SU-DHL-6 (cell line): ENCODE measurements at regions not wholly inside any gene's neighbourhood (a gene's known extent, or its start where the extent isn't known, plus 50 kb on each side); places are given as distances from the start of the nearest gene placed in this dataset.

Experiments used
- H2AFZ ChIP-seq: fragments of 200-600 bp; sonication (generic); 2 replicates; pipeline ENCODE4 v1.6.1; 2014; ENCODE audit warnings: low read depth, mild to moderate bottlenecking, moderate library complexity, mixed read lengths, antibody characterized with exemption, low read length; ENCODE audit not compliant: severe bottlenecking
- H3F3A ChIP-seq: fragments of 200-600 bp; shearing (Covaris generic); 2 replicates; pipeline ENCODE4 v1.6.0; 2016; ENCODE audit warnings: antibody characterized with exemption, mild to moderate bottlenecking; ENCODE audit not compliant: insufficient read depth
- H3K27ac ChIP-seq: fragments of 200-600 bp; sonication (generic); 2 replicates; pipeline ENCODE4 v1.5.1; 2016; ENCODE audit warnings: low read depth, mild to moderate bottlenecking, low read length, moderate library complexity, mixed read lengths
- H3K27me3 ChIP-seq: fragments of 200-600 bp; sonication (generic), shearing (Covaris generic); 2 replicates; pipeline ENCODE4 v1.6.0; 2014; ENCODE audit warnings: mild to moderate bottlenecking, low read length
- H3K36me3 ChIP-seq: fragments of 200-600 bp; sonication (generic); 2 replicates; pipeline ENCODE4 v1.6.1; 2014; ENCODE audit warnings: mild to moderate bottlenecking, low read length, mixed read lengths
- H3K4me2 ChIP-seq: fragments of 300-600, 200-600 bp; shearing (Covaris generic), sonication (generic); 2 replicates; pipeline ENCODE4 v1.6.0; 2014; ENCODE audit warnings: low read length, low read depth, mild to moderate bottlenecking; ENCODE audit not compliant: poor library complexity, severe bottlenecking
- H3K4me3 ChIP-seq: fragments of 200-600 bp; sonication (generic); 2 replicates; pipeline ENCODE4 v1.5.1; 2014; ENCODE audit warnings: antibody characterized with exemption, low read length, mild to moderate bottlenecking, mixed read lengths; ENCODE audit not compliant: insufficient read depth, poor library complexity, severe bottlenecking
- H3K79me2 ChIP-seq: fragments of 200-600 bp; sonication (generic); 2 replicates; pipeline ENCODE4 v1.6.1; 2014; ENCODE audit warnings: mild to moderate bottlenecking, low read length, moderate library complexity; ENCODE audit not compliant: insufficient read depth
- H3K9ac ChIP-seq: fragments of 200-600 bp; sonication (generic); 2 replicates; pipeline ENCODE4 v1.7.0; 2014; ENCODE audit warnings: mild to moderate bottlenecking, low read length
- H3K9me2 ChIP-seq: fragments of 200-600 bp; sonication (generic); replicated peaks from 2 replicates; pipeline ENCODE4 v1.6.1; 2014; ENCODE audit warnings: low read length; ENCODE audit not compliant: insufficient read depth
- H3K9me3 ChIP-seq: fragments of 200-600 bp; sonication (generic); 2 replicates; pipeline ENCODE4 v1.6.1; 2014; ENCODE audit warnings: low read length, mixed read lengths; ENCODE audit not compliant: insufficient read depth
- H4K20me1 ChIP-seq: fragments of 200-600 bp; sonication (generic); 2 replicates; pipeline ENCODE4 v1.6.1; 2014; ENCODE audit warnings: low read depth, mild to moderate bottlenecking, antibody characterized with exemption, low read length, moderate library complexity, mixed read lengths
- CTCF ChIP-seq: fragments of 200-600 bp; sonication (generic); IDR thresholded peaks from one replicate; pipeline ENCODE4 v1.5.1; 2017; ENCODE audit warnings: antibody characterized with exemption, mild to moderate bottlenecking, low read length, moderate library complexity; ENCODE audit not compliant: insufficient read depth, poor library complexity, severe bottlenecking
- EZH2phosphoT487 ChIP-seq: fragments of 200-600 bp; sonication (generic), shearing (Covaris generic); conservative IDR thresholded peaks from 2 replicates; pipeline ENCODE4 v1.6.1; 2018; ENCODE audit warnings: mild to moderate bottlenecking, antibody characterized with exemption, low read length, moderate library complexity, mixed read lengths

GRCh38 chr4:180372691-180373090 is 1870.5 kb upstream of the TENM3 start:
- H4K20me1 ChIP-seq, result no peaks in the 10 kb centered on the region
- H3K27ac ChIP-seq, result no peak overlapping the region

GRCh38 chr4:180377741-180378140 is 1865.5 kb upstream of the TENM3 start:
- Histone ChIP-seq H3K27me3 (no peaks in the 10 kb centered on the region), H2AFZ (no peak overlapping the region), H4K20me1 (no peaks in the 10 kb centered on the region), H3K4me2 (no peak overlapping the region), H3K27ac (no peak overlapping the region), H3K9me2 (no peaks in the 10 kb centered on the region), H3K9ac (no peak overlapping the region), H3F3A (no peaks in the 10 kb centered on the region), H3K79me2 (no peaks in the 10 kb centered on the region), H3K9me3 (no peaks in the 10 kb centered on the region), H3K36me3 (no peaks in the 10 kb centered on the region), H3K4me3 (no peak overlapping the region)
- no peak for TF ChIP-seq EZH2phosphoT487
- no peak for TF ChIP-seq CTCF

More at GRCh38 chr4:180372691-180373090, 1870.5 kb upstream of the TENM3 start:
- no peaks in the 10 kb centered on the region for H3K79me2 ChIP-seq
- no peaks in the 10 kb centered on the region for H3K36me3 ChIP-seq
- no peak overlapping the region for H3K4me2 ChIP-seq
- no peaks in the 10 kb centered on the region for H3K27me3 ChIP-seq
- no peaks in the 10 kb centered on the region for H3K9me2 ChIP-seq
- no peak for TF ChIP-seq CTCF
- no peak for TF ChIP-seq EZH2phosphoT487
- no peaks in the 10 kb centered on the region for H3F3A ChIP-seq
- H3K9me3 ChIP-seq, result no peaks in the 10 kb centered on the region
- no peak overlapping the region for H2AFZ ChIP-seq
- H3K4me3 ChIP-seq, result no peak overlapping the region
- no peak overlapping the region for H3K9ac ChIP-seq

GRCh38 chr4:180380733-180381132 is 1862.5 kb upstream of the TENM3 start:
- Histone ChIP-seq H3K9me3 (no peaks in the 10 kb centered on the region), H4K20me1 (no peaks in the 10 kb centered on the region), H3K4me3 (no peak overlapping the region), H2AFZ (no peak overlapping the region), H3K27me3 (no peaks in the 10 kb centered on the region), H3K9ac (no peak overlapping the region), H3K36me3 (no peaks in the 10 kb centered on the region), H3F3A (no peaks in the 10 kb centered on the region), H3K4me2 (no peak overlapping the region), H3K79me2 (no peaks in the 10 kb centered on the region), H3K9me2 (no peaks in the 10 kb centered on the region), H3K27ac (no peak overlapping the region)
- TF ChIP-seq CTCF, result no peak
- no peak for TF ChIP-seq EZH2phosphoT487

- H3K27me3 ChIP-seq, result no peaks in the 10 kb centered on the region
- TF ChIP-seq EZH2phosphoT487 (no peak), CTCF (no peak)
- H4K20me1 ChIP-seq, result no peaks in the 10 kb centered on the region
- no peaks in the 10 kb centered on the region for H3K9me2 ChIP-seq
- no peak overlapping the region for H3K9ac ChIP-seq
- H3K27ac ChIP-seq, result no peak overlapping the region
- no peak overlapping the region for H3K4me2 ChIP-seq
- H3K79me2 ChIP-seq, result no peaks in the 10 kb centered on the region
- H3F3A ChIP-seq, result no peaks in the 10 kb centered on the region
- H3K36me3 ChIP-seq, result no peaks in the 10 kb centered on the region
- no peaks in the 10 kb centered on the region for H3K9me3 ChIP-seq
- no peak overlapping the region for H3K4me3 ChIP-seq
- no peak overlapping the region for H2AFZ ChIP-seq
Observed at GRCh38 chr4:180391613-180392012, 1851.6 kb upstream of the TENM3 start.
